Neural progenitor cell (in vitro differentiated cells): ENCODE measurements at regions not wholly inside any gene's neighbourhood (a gene's known extent, or its start where the extent isn't known, plus 50 kb on each side); places are given as distances from the start of the nearest gene placed in this dataset.

ENCODE experiments used
- DNase-seq: peaks from one replicate; pipeline ENCODE4 v3.0.0-alpha.2; 2016; ENCODE audit warnings: low spot score
- H2AFZ ChIP-seq: fragments of 200-600 bp; sonication (generic); replicated peaks from 2 replicates; pipeline ENCODE4 v1.6.1; 2016; ENCODE audit warnings: antibody characterized with exemption
- H3F3A ChIP-seq: fragments of 200-600 bp; sonication (generic); 2 replicates; pipeline ENCODE4 v1.6.1; 2016; ENCODE audit warnings: antibody characterized with exemption, low read depth
- H3K27ac ChIP-seq: fragments of 200-600 bp; sonication (generic); 2 replicates; pipeline ENCODE4 v1.5.1; 2016; ENCODE audit warnings: mild to moderate bottlenecking
- H3K27me3 ChIP-seq: fragments of 200-600 bp; sonication (generic); 2 replicates; pipeline ENCODE4 v1.6.1; 2016; ENCODE audit warnings: mild to moderate bottlenecking, moderate library complexity
- H3K36me3 ChIP-seq: fragments of 200-600 bp; sonication (generic); 2 replicates; pipeline ENCODE4 v1.5.1; 2016
- H3K4me1 ChIP-seq: fragments of 200-600 bp; sonication (generic); 2 replicates; pipeline ENCODE4 v1.6.1; 2016; ENCODE audit warnings: mixed run types
- H3K4me2 ChIP-seq: fragments of 200-600 bp; sonication (generic); 2 replicates; pipeline ENCODE4 v1.6.1; 2016
- H3K4me3 ChIP-seq: fragments of 200-600 bp; sonication (generic); 2 replicates; pipeline ENCODE4 v1.5.1; 2016
- H3K79me2 ChIP-seq: fragments of 200-600 bp; sonication (generic); 2 replicates; pipeline ENCODE4 v1.6.1; 2016; ENCODE audit warnings: low read depth
- H3K9ac ChIP-seq: fragments of 200-600 bp; sonication (generic); 2 replicates; pipeline ENCODE4 v1.6.1; 2016
- H3K9me3 ChIP-seq: fragments of 200-600 bp; sonication (generic); 2 replicates; pipeline ENCODE4 v1.5.1; 2016; ENCODE audit warnings: low read depth
- H4K20me1 ChIP-seq: fragments of 200-600 bp; sonication (generic); 2 replicates; pipeline ENCODE4 v1.6.1; 2016; ENCODE audit warnings: low read depth
- H3K27ac Mint-ChIP-seq: 3 replicates; pipeline ENCODE4 v1.8.0; 2021; ENCODE audit warnings: mixed read lengths
- H3K27me3 Mint-ChIP-seq: 2 replicates; pipeline ENCODE4 v1.8.0; 2022; ENCODE audit warnings: low read depth, mild to moderate bottlenecking, inconsistent platforms, moderate library complexity, mixed read lengths; ENCODE audit not compliant: insufficient read depth
- H3K36me3 Mint-ChIP-seq: 3 replicates; pipeline ENCODE4 v1.8.0; 2021; ENCODE audit warnings: mixed read lengths
- H3K4me1 Mint-ChIP-seq: 3 replicates; pipeline ENCODE4 v1.8.0; 2021; ENCODE audit warnings: mixed read lengths
- H3K4me3 Mint-ChIP-seq: 3 replicates; pipeline ENCODE4 v1.8.0; 2021; ENCODE audit warnings: mild to moderate bottlenecking, moderate library complexity, mixed read lengths
- H3K9me3 Mint-ChIP-seq: 3 replicates; pipeline ENCODE4 v1.8.0; 2020; ENCODE audit warnings: mixed read lengths
- EZH2 ChIP-seq: fragments of 200-600 bp; sonication (generic); IDR thresholded peaks from 2 replicates; pipeline ENCODE4 v1.6.1; 2017; ENCODE audit warnings: antibody characterized with exemption, mild to moderate bottlenecking, moderate library complexity
- EZH2phosphoT487 ChIP-seq: fragments of 200-600 bp; sonication (generic); IDR thresholded peaks from 2 replicates; pipeline ENCODE4 v1.6.1; 2017; ENCODE audit warnings: antibody characterized with exemption
- TF ChIP-seq, protein P1 (sequence below): fragments of 200-600 bp; sonication (generic); IDR thresholded peaks from 2 replicates; pipeline ENCODE4 v1.5.1; 2017; ENCODE audit warnings: antibody characterized with exemption, mild to moderate bottlenecking

GRCh38 chr12:58502841-58503240, 417.5 kb downstream of the LRIG3 start:
- H3K4me3 Mint-ChIP-seq, result no peak overlapping the region
- peaks cover 16% of the 10 kb centered on the region for H3F3A ChIP-seq
- H3K4me3 ChIP-seq, result peak overlapping the region; percentile 4
- no peak for TF ChIP-seq EZH2phosphoT487
- no peaks in the 10 kb centered on the region for H3K27me3 ChIP-seq
- peak overlapping the region; percentile 64 for H3K27ac ChIP-seq
- DNase-seq, result peak; percentile 27
- peaks cover 30% of the 10 kb centered on the region for H3K4me1 ChIP-seq
- no peaks in the 10 kb centered on the region for H3K27me3 Mint-ChIP-seq
- no peaks in the 10 kb centered on the region for H3K9me3 ChIP-seq
- peaks cover 22% of the 10 kb centered on the region for H3K4me1 Mint-ChIP-seq
- no peak overlapping the region for H3K9ac ChIP-seq
- no peaks in the 10 kb centered on the region for H4K20me1 ChIP-seq
- H3K79me2 ChIP-seq, result no peaks in the 10 kb centered on the region
- H3K27ac Mint-ChIP-seq, result peak overlapping the region; percentile 82
- peak overlapping the region; percentile 46 for H3K4me2 ChIP-seq
- no peaks in the 10 kb centered on the region for H3K9me3 Mint-ChIP-seq
- H2AFZ ChIP-seq, result no peak overlapping the region
- H3K36me3 ChIP-seq, result no peaks in the 10 kb centered on the region
- no peaks in the 10 kb centered on the region for H3K36me3 Mint-ChIP-seq

- TF ChIP-seq, protein P1, sequence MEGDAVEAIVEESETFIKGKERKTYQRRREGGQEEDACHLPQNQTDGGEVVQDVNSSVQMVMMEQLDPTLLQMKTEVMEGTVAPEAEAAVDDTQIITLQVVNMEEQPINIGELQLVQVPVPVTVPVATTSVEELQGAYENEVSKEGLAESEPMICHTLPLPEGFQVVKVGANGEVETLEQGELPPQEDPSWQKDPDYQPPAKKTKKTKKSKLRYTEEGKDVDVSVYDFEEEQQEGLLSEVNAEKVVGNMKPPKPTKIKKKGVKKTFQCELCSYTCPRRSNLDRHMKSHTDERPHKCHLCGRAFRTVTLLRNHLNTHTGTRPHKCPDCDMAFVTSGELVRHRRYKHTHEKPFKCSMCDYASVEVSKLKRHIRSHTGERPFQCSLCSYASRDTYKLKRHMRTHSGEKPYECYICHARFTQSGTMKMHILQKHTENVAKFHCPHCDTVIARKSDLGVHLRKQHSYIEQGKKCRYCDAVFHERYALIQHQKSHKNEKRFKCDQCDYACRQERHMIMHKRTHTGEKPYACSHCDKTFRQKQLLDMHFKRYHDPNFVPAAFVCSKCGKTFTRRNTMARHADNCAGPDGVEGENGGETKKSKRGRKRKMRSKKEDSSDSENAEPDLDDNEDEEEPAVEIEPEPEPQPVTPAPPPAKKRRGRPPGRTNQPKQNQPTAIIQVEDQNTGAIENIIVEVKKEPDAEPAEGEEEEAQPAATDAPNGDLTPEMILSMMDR, result no peak
- TF ChIP-seq EZH2 (no peak), EZH2phosphoT487 (no peak)
- H3K9me3 Mint-ChIP-seq, result no peaks in the 10 kb centered on the region
- H3K4me3 Mint-ChIP-seq, result no peak overlapping the region
- Histone ChIP-seq H3K27ac (no peak overlapping the region), H3K79me2 (no peaks in the 10 kb centered on the region), H3K9ac (no peak overlapping the region), H3K4me2 (no peak overlapping the region), H3K36me3 (no peaks in the 10 kb centered on the region), H2AFZ (no peak overlapping the region), H3K9me3 (no peaks in the 10 kb centered on the region), H4K20me1 (no peaks in the 10 kb centered on the region), H3F3A (peaks cover 16% of the 10 kb centered on the region), H3K4me1 (peaks cover 30% of the 10 kb centered on the region), H3K27me3 (no peaks in the 10 kb centered on the region), H3K4me3 (no peak overlapping the region)
- H3K4me1 Mint-ChIP-seq, result peaks cover 20% of the 10 kb centered on the region
- no peak overlapping the region for H3K27ac Mint-ChIP-seq
- H3K27me3 Mint-ChIP-seq, result no peaks in the 10 kb centered on the region
- H3K36me3 Mint-ChIP-seq, result no peaks in the 10 kb centered on the region
- no peak for DNase-seq
Measured at GRCh38 chr12:58503731-58504130, 416.6 kb downstream of the LRIG3 start.

DNA sequence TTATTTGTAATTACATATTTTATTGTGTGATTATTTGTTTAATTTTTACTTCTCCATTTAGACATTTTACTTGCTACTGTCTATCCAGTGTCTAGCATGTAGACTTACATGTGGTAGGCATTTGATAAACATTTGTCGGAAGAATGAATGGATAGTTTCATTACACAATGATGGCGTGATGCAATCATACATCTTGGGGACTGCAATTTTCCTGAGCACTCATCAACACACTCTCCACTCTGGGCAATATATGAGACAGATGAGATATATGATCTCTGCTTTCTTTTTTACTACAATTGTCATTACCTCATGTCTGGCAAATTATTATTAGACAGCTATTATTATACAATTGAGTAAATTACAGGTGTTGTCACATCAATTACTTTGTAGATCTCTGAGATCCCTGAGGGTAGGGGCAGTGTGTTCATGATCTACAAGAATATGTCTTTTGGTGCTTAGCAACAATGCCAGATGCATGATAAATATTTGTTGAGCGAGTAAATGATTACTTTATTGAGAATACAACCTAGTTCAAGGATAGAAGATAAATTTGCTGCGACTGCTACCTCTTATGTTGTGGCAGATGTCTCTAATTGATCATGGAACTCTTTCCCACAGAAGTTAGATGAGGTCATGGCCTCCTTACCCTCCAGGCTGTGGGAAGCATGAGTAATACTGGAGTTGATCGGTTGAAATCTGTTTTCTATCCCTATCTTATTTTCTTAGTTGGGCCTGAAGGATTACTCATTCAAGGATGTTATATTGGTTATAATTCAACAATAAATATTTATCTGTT, 416.0 kb downstream of the LRIG3 start:
- Mint-ChIP-seq H3K4me1 (peaks cover 20% of the 10 kb centered on the region), H3K36me3 (no peaks in the 10 kb centered on the region), H3K4me3 (no peak overlapping the region), H3K27me3 (no peaks in the 10 kb centered on the region), H3K9me3 (no peaks in the 10 kb centered on the region), H3K27ac (no peak overlapping the region)
- Histone ChIP-seq H3K36me3 (no peaks in the 10 kb centered on the region), H4K20me1 (no peaks in the 10 kb centered on the region), H3K9ac (no peak overlapping the region), H3F3A (peaks cover 16% of the 10 kb centered on the region), H3K4me3 (no peak overlapping the region), H3K9me3 (no peaks in the 10 kb centered on the region), H3K27ac (no peak overlapping the region), H2AFZ (no peak overlapping the region), H3K79me2 (no peaks in the 10 kb centered on the region), H3K4me1 (peaks cover 30% of the 10 kb centered on the region), H3K4me2 (no peak overlapping the region), H3K27me3 (no peaks in the 10 kb centered on the region)
- DNase-seq, result no peak
- TF ChIP-seq EZH2phosphoT487 (no peak), EZH2 (no peak)
- TF ChIP-seq, protein P1, result no peak

DNA sequence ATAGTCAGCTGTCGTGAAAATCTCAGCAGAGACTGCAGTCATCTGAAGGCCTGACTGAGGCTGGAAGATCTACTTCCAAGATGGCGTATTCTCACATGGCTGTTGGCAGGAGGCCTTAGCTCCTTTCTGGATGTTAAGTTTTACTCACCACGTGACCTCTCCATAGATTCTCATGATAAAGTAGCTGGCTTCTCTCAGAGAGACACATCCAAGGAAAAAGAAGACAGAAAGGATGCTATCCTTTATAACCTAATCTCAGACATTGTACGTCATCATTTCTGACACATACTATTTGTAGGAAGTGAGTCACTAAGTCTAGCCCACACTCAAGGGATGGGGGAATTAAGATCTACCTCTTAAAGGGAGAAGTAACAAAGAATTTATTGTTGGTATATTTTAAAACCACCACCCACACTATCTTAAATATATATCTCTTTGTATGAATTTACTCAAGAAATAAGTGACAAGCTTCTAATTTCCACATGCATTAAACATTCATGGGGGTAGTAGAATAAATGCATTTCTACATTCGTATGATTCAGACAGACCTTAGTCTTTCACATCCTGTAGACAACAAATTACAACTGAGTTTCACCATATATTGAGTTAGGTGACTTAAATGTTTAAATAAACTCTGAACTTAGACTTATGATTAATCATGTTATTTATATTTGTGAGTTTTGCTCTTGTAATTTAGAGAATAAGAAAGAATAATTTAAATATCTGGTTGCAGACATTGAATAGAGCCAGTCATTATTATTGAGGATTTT, 411.0 kb downstream of the LRIG3 start:
- TF ChIP-seq, protein P1, result no peak
- TF ChIP-seq EZH2 (no peak), EZH2phosphoT487 (no peak)
- Histone ChIP-seq H3F3A (no peaks in the 10 kb centered on the region), H3K27ac (no peak overlapping the region), H3K36me3 (no peaks in the 10 kb centered on the region), H2AFZ (no peak overlapping the region), H3K27me3 (no peaks in the 10 kb centered on the region), H3K4me2 (no peak overlapping the region), H3K4me3 (no peak overlapping the region), H4K20me1 (no peaks in the 10 kb centered on the region), H3K79me2 (no peaks in the 10 kb centered on the region), H3K9me3 (no peaks in the 10 kb centered on the region), H3K9ac (no peak overlapping the region), H3K4me1 (no peaks in the 10 kb centered on the region)
- DNase-seq, result no peak
- no peaks in the 10 kb centered on the region for H3K27me3 Mint-ChIP-seq
- peaks cover 6% of the 10 kb centered on the region for H3K9me3 Mint-ChIP-seq
- H3K4me1 Mint-ChIP-seq, result peaks cover 14% of the 10 kb centered on the region
- no peaks in the 10 kb centered on the region for H3K36me3 Mint-ChIP-seq
- H3K27ac Mint-ChIP-seq, result no peak overlapping the region
- H3K4me3 Mint-ChIP-seq, result no peak overlapping the region
